Endothelial cell of umbilical vein (primary cell): ENCODE measurements at regions not wholly inside any gene's neighbourhood (a gene's known extent, or its start where the extent isn't known, plus 50 kb on each side); places are given as distances from the start of the nearest gene placed in this dataset.

Experiments used
- BruUV-seq: library from RNA; stranded (reverse); fragments of 400-500 nt; replicated peaks from 2 replicates; lab custom pipeline; 2021; lab: Mats Ljungman, UMichigan
- CTCF ChIA-PET: fragments of 300-600, 350-600 bp; sonication (Branson Sonifier 250); formaldehyde crosslinking; loops from one replicate; lab custom pipeline; 2021; ENCODE audit warnings: antibody characterized with exemption, inconsistent platforms; lab: Charles Lee
- POLR2A ChIA-PET: fragments of 300-600, 350-600 bp; sonication (Branson Sonifier 250); formaldehyde crosslinking; loops from one replicate; lab custom pipeline; 2021; ENCODE audit warnings: antibody characterized with exemption, inconsistent platforms; lab: Charles Lee
- DNase-seq: peaks from one replicate; pipeline ENCODE4 v3.0.0-alpha.2; 2011; ENCODE audit warnings: low read depth, low spot score
- FAIRE-seq: peaks from 2 replicates; lab custom pipeline; 2011; peaks lifted over from hg19 to GRCh38; lab: Jason Lieb, UNC
- H2AFZ ChIP-seq: 2 replicates; pipeline ENCODE4 v1.6.0; 2012; ENCODE audit warnings: low read depth, low read length, control low read depth, inconsistent platforms
- H3K27ac ChIP-seq: 2 replicates; pipeline ENCODE4 v1.5.1; 2011; ENCODE audit warnings: low read depth, mild to moderate bottlenecking, control low read depth, low read length, moderate library complexity; ENCODE audit not compliant: insufficient read depth
- H3K27me3 ChIP-seq, 2 experiments: 2 replicates each; pipeline versions ENCODE4 v1.6.0 to v1.6.1; 2011; ENCODE audit warnings: low read length in 2 of 2, mixed read lengths in 1 of 2; ENCODE audit not compliant: control insufficient read depth in 2 of 2, insufficient read depth in 2 of 2
- H3K36me3 ChIP-seq, 2 experiments: 2 replicates in 1 of 2; 3 replicates in 1 of 2; pipeline ENCODE4 v1.5.1; 2011; ENCODE audit warnings: low read length in 2 of 2, mild to moderate bottlenecking in 1 of 2, moderate library complexity in 1 of 2; ENCODE audit not compliant: control insufficient read depth in 2 of 2, insufficient read depth in 2 of 2; ENCODE audit errors: extremely low read depth in 1 of 2
- H3K4me1 ChIP-seq: 3 replicates; pipeline ENCODE4 v1.5.1; 2011; ENCODE audit warnings: mild to moderate bottlenecking, low read length; ENCODE audit not compliant: control insufficient read depth, insufficient read depth; ENCODE audit errors: extremely low read depth
- H3K4me2 ChIP-seq: 2 replicates; pipeline ENCODE4 v1.6.1; 2011; ENCODE audit warnings: low read length, control low read depth, mixed read lengths; ENCODE audit not compliant: insufficient read depth
- H3K4me3 ChIP-seq, 3 experiments: fragments of 200-600 bp in 1 of 3; sonication (generic), shearing (Covaris generic) in 1 of 3; replicated peaks in 1 of 3; 2 replicates each; pipeline ENCODE4 v1.5.1; 2011 to 2016; ENCODE audit warnings: control low read depth in 3 of 3, low read length in 3 of 3, mild to moderate bottlenecking in 2 of 3, inconsistent platforms in 1 of 3, low read depth in 1 of 3, moderate library complexity in 1 of 3; ENCODE audit not compliant: insufficient read depth in 1 of 3
- H3K79me2 ChIP-seq: 2 replicates; pipeline ENCODE4 v1.6.0; 2012; ENCODE audit warnings: low read length, inconsistent platforms; ENCODE audit not compliant: control insufficient read depth, insufficient read depth
- H3K9ac ChIP-seq: replicated peaks from 2 replicates; pipeline ENCODE3; 2011; ENCODE audit warnings: low read length, control low read depth; ENCODE audit not compliant: insufficient read depth; ENCODE audit errors: extremely low read depth
- H3K9me1 ChIP-seq: replicated peaks from 3 replicates; pipeline ENCODE4 v1.6.0; 2011; ENCODE audit warnings: mild to moderate bottlenecking, low read length; ENCODE audit not compliant: control insufficient read depth, insufficient read depth; ENCODE audit errors: extremely low read depth
- H3K9me3 ChIP-seq: replicated peaks from 2 replicates; pipeline ENCODE4 v1.5.1; 2012; ENCODE audit warnings: low read length, inconsistent platforms; ENCODE audit not compliant: control insufficient read depth, insufficient read depth
- H4K20me1 ChIP-seq: replicated peaks from 2 replicates; pipeline ENCODE3; 2011; ENCODE audit warnings: mild to moderate bottlenecking, low read length; ENCODE audit not compliant: control insufficient read depth, insufficient read depth; ENCODE audit errors: extremely low read depth
- EZH2 ChIP-seq: IDR thresholded peaks from 2 replicates; pipeline ENCODE4 v1.6.1; 2012; ENCODE audit warnings: borderline replicate concordance, low read depth, mild to moderate bottlenecking, moderate library complexity, low read length, inconsistent platforms; ENCODE audit not compliant: severe bottlenecking
- FOS ChIP-seq: IDR thresholded peaks from 2 replicates; pipeline ENCODE4 v1.6.1; 2011; ENCODE audit warnings: mild to moderate bottlenecking, low read length, moderate library complexity, borderline replicate concordance; ENCODE audit not compliant: insufficient read depth
- GATA2 ChIP-seq: IDR thresholded peaks from 2 replicates; pipeline ENCODE4 v1.7.0; 2011; ENCODE audit warnings: low read depth, mild to moderate bottlenecking, moderate library complexity, mixed read lengths, low read length; ENCODE audit not compliant: insufficient read length, insufficient read depth
- JUN ChIP-seq: IDR thresholded peaks from 2 replicates; pipeline ENCODE4 v1.6.1; 2011; ENCODE audit warnings: borderline replicate concordance, low read depth; ENCODE audit not compliant: insufficient read length, insufficient read depth
- MAX ChIP-seq: IDR thresholded peaks from 2 replicates; pipeline ENCODE4 v1.6.1; 2011; ENCODE audit not compliant: insufficient read depth, insufficient read length
- MYC ChIP-seq: IDR thresholded peaks from one replicate; pipeline ENCODE4 v1.6.1; 2011; ENCODE audit warnings: mild to moderate bottlenecking, low read depth, low read length
- POLR2A ChIP-seq: IDR thresholded peaks from 2 replicates; pipeline ENCODE4 v1.6.1; 2012; ENCODE audit warnings: low read depth, mild to moderate bottlenecking, control low read depth, low read length
- POLR2AphosphoS5 ChIP-seq: IDR thresholded peaks from 2 replicates; pipeline ENCODE4 v1.6.1; 2012; ENCODE audit warnings: low read depth, mild to moderate bottlenecking, control low read depth, low read length, moderate library complexity; ENCODE audit not compliant: insufficient read depth
- dilution Hi-C: fragments of 300-500 bp; cut with MboI; formaldehyde crosslinking; loops from one replicate; pipeline ENCODE4 v1.15.0; 2019; ENCODE audit warnings: low sequenced_read_pairs; ENCODE audit not compliant: extremely low pct_ligation_motif_present
- intact Hi-C: fragments of 100-400 bp; cut with micrococcal nuclease; formaldehyde crosslinking; loops from one replicate; pipeline ENCODE4 v1.10.0; 2022
- TF ChIP-seq, protein P1 (sequence below), 2 donors: IDR thresholded peaks; 1 replicate in 1 of 2; 2 replicates in 1 of 2; pipeline ENCODE4 v1.5.1; 2011; ENCODE audit warnings: low read length in 2 of 2, mild to moderate bottlenecking in 2 of 2, moderate library complexity in 2 of 2, control low read depth in 1 of 2, inconsistent platforms in 1 of 2, low read depth in 1 of 2; ENCODE audit not compliant: insufficient read depth in 1 of 2; ENCODE audit errors: extremely low read depth in 1 of 2

GRCh38 chr11:69232821-69233743 is 60.9 kb upstream of the MYEOV start:
- no peak overlapping the region for H2AFZ ChIP-seq
- ChIA-PET CTCF (interaction anchor here (1.2 to 1.3 kb wide), 2 partner anchors 17 to 102 kb away, joined by 3 to 4 read pairs; no protein-coding TSS in a partner anchor), POLR2A (no interaction called here)
- no TSS peak for BruUV-seq
- intact Hi-C loops (no loop called here), dilution Hi-C loops (no loop called here)
- TF ChIP-seq EZH2 (no peak), MAX (no peak), POLR2AphosphoS5 (no peak), JUN (no peak), POLR2A (no peak), GATA2 (no peak), FOS (no peak), MYC (no peak)
- TF ChIP-seq, protein P1, sequence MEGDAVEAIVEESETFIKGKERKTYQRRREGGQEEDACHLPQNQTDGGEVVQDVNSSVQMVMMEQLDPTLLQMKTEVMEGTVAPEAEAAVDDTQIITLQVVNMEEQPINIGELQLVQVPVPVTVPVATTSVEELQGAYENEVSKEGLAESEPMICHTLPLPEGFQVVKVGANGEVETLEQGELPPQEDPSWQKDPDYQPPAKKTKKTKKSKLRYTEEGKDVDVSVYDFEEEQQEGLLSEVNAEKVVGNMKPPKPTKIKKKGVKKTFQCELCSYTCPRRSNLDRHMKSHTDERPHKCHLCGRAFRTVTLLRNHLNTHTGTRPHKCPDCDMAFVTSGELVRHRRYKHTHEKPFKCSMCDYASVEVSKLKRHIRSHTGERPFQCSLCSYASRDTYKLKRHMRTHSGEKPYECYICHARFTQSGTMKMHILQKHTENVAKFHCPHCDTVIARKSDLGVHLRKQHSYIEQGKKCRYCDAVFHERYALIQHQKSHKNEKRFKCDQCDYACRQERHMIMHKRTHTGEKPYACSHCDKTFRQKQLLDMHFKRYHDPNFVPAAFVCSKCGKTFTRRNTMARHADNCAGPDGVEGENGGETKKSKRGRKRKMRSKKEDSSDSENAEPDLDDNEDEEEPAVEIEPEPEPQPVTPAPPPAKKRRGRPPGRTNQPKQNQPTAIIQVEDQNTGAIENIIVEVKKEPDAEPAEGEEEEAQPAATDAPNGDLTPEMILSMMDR (IDR thresholded peaks at IDR 0.05; ENCODE audit: extremely low read depth in 1 of 2, insufficient read depth in 1 of 2, low read depth in 1 of 2, low read length in 2 of 2) = no peak
- no peaks in the 10 kb centered on the region for H3K9me1 ChIP-seq
- H3K4me2 ChIP-seq = no peak overlapping the region
- no peak for FAIRE-seq
- no peaks in the 10 kb centered on the region for H4K20me1 ChIP-seq
- H3K36me3 ChIP-seq = no peaks in the 10 kb centered on the region
- H3K9ac ChIP-seq = no peak overlapping the region
- H3K4me1 ChIP-seq = no peaks in the 10 kb centered on the region
- H3K27ac ChIP-seq = no peak overlapping the region
- H3K4me3 ChIP-seq = no peak overlapping the region
- DNase-seq = no peak
- no peaks in the 10 kb centered on the region for H3K9me3 ChIP-seq
- H3K27me3 ChIP-seq = peaks cover 4 to 21% of the 10 kb centered on the region in 2 experiments
- no peaks in the 10 kb centered on the region for H3K79me2 ChIP-seq
